Loucy (cell line): ENCODE measurements at regions not wholly inside any gene's neighbourhood (a gene's known extent, or its start where the extent isn't known, plus 50 kb on each side); places are given as distances from the start of the nearest gene placed in this dataset.

Experiments used
- H2AFZ ChIP-seq: fragments of 200-600 bp; sonication (generic); 2 replicates; pipeline ENCODE4 v1.6.0; 2016; ENCODE audit warnings: antibody characterized with exemption, mild to moderate bottlenecking, low read length, moderate library complexity
- H3F3A ChIP-seq: fragments of 200-600 bp; 2 replicates; pipeline ENCODE4 v1.6.0; 2016; ENCODE audit warnings: antibody characterized with exemption, low read depth, mild to moderate bottlenecking
- H3K27me3 ChIP-seq: fragments of 200-600 bp; sonication (generic); 2 replicates; pipeline ENCODE4 v1.6.1; 2014; ENCODE audit warnings: low read length, mild to moderate bottlenecking; ENCODE audit not compliant: insufficient read depth, poor library complexity, severe bottlenecking
- H3K36me3 ChIP-seq: fragments of 200-600 bp; sonication (generic); 2 replicates; pipeline ENCODE4 v1.6.1; 2016; ENCODE audit warnings: low read length; ENCODE audit not compliant: insufficient read depth
- H3K4me1 ChIP-seq: fragments of 200-600 bp; sonication (generic); 2 replicates; pipeline ENCODE4 v1.5.1; 2014; ENCODE audit warnings: low read length, mild to moderate bottlenecking; ENCODE audit not compliant: insufficient read depth, poor library complexity, severe bottlenecking
- H3K4me2 ChIP-seq: fragments of 200-600 bp; sonication (generic); 2 replicates; pipeline ENCODE4 v1.6.0; 2014; ENCODE audit warnings: antibody characterized with exemption, low read length, low read depth, mild to moderate bottlenecking; ENCODE audit not compliant: poor library complexity, severe bottlenecking
- H3K4me3 ChIP-seq: fragments of 200-600 bp; sonication (generic); 2 replicates; pipeline ENCODE4 v1.5.1; 2014; ENCODE audit warnings: low read length, mild to moderate bottlenecking, mixed read lengths; ENCODE audit not compliant: poor library complexity, severe bottlenecking
- H3K79me2 ChIP-seq: fragments of 200-600 bp; sonication (generic); 2 replicates; pipeline ENCODE4 v1.6.1; 2014; ENCODE audit warnings: low read length; ENCODE audit not compliant: insufficient read depth
- H3K9ac ChIP-seq: fragments of 200-600 bp; sonication (generic); 2 replicates; pipeline ENCODE4 v1.6.0; 2014; ENCODE audit warnings: mild to moderate bottlenecking, low read depth, low read length, moderate library complexity; ENCODE audit not compliant: poor library complexity, severe bottlenecking
- H3K9me2 ChIP-seq: fragments of 200-600 bp; sonication (generic); replicated peaks from 2 replicates; pipeline ENCODE4 v1.6.1; 2016; ENCODE audit warnings: low read depth, low read length, mixed read lengths
- H3K9me3 ChIP-seq: fragments of 200-600 bp; sonication (generic); 2 replicates; pipeline ENCODE4 v1.6.1; 2014; ENCODE audit warnings: mild to moderate bottlenecking, antibody characterized with exemption, low read length, low read depth; ENCODE audit not compliant: insufficient read depth
- H4K20me1 ChIP-seq: fragments of 200-600 bp; sonication (generic); 2 replicates; pipeline ENCODE4 v1.6.0; 2014; ENCODE audit warnings: antibody characterized with exemption, low read length, mild to moderate bottlenecking; ENCODE audit not compliant: insufficient read depth, poor library complexity, severe bottlenecking
- CTCF ChIP-seq: fragments of 200-600 bp; sonication (generic); conservative IDR thresholded peaks from 2 replicates; pipeline ENCODE4 v1.5.1; 2014; ENCODE audit warnings: mild to moderate bottlenecking, antibody characterized with exemption, low read length
- EZH2phosphoT487 ChIP-seq: fragments of 200-600 bp; IDR thresholded peaks from 2 replicates; pipeline ENCODE4 v1.6.1; 2018; ENCODE audit warnings: antibody characterized with exemption, mild to moderate bottlenecking, moderate library complexity, borderline replicate concordance

DNA sequence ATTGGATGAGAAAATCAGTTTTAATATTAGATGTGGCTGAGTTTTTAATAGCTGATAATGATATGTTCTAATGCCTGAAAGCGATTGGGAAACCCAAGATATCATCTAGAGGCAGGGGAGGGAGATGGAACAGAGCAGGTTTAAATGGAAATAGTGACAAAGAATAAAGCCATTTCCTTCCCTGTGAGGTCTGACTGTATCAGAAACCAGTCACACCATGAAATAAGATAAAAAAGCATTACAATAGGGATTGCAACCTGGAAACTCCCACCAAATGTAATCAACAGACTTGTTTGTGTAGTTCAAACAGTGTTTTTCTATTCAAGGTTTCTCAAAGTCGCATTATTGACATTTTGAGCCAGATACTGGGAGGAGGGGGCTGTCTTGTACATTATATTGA is 110.1 kb upstream of the SMIM23 start:
- H4K20me1 ChIP-seq, result no peaks in the 10 kb centered on the region
- no peaks in the 10 kb centered on the region for H3K36me3 ChIP-seq
- H3K4me3 ChIP-seq, result no peak overlapping the region
- no peak overlapping the region for H2AFZ ChIP-seq
- no peaks in the 10 kb centered on the region for H3K27me3 ChIP-seq
- H3K4me1 ChIP-seq, result no peaks in the 10 kb centered on the region
- no peaks in the 10 kb centered on the region for H3K9me2 ChIP-seq
- H3F3A ChIP-seq, result no peaks in the 10 kb centered on the region
- H3K9me3 ChIP-seq, result no peaks in the 10 kb centered on the region
- H3K79me2 ChIP-seq, result no peaks in the 10 kb centered on the region
- H3K9ac ChIP-seq, result no peak overlapping the region
- H3K4me2 ChIP-seq, result no peak overlapping the region
- TF ChIP-seq CTCF, result no peak
- no peak for TF ChIP-seq EZH2phosphoT487

- H3K79me2 ChIP-seq, result no peaks in the 10 kb centered on the region
- H3K9ac ChIP-seq, result no peak overlapping the region
- no peak overlapping the region for H2AFZ ChIP-seq
- H3K36me3 ChIP-seq, result no peaks in the 10 kb centered on the region
- no peaks in the 10 kb centered on the region for H3K9me2 ChIP-seq
- no peaks in the 10 kb centered on the region for H3K27me3 ChIP-seq
- TF ChIP-seq EZH2phosphoT487 (no peak), CTCF (no peak)
- H3K4me1 ChIP-seq, result no peaks in the 10 kb centered on the region
- no peaks in the 10 kb centered on the region for H4K20me1 ChIP-seq
- no peak overlapping the region for H3K4me2 ChIP-seq
- H3K9me3 ChIP-seq, result no peaks in the 10 kb centered on the region
- no peaks in the 10 kb centered on the region for H3F3A ChIP-seq
- H3K4me3 ChIP-seq, result no peak overlapping the region
Measured at GRCh38 chr5:171676286-171676944, 109.2 kb upstream of the SMIM23 start.

GRCh38 chr5:171678646-171679045 is 107.0 kb upstream of the SMIM23 start:
- Histone ChIP-seq H3K4me1 (peaks cover 5% of the 10 kb centered on the region), H3K9me3 (no peaks in the 10 kb centered on the region), H3K79me2 (no peaks in the 10 kb centered on the region), H3F3A (no peaks in the 10 kb centered on the region), H3K9me2 (no peaks in the 10 kb centered on the region), H3K9ac (no peak overlapping the region), H3K4me3 (no peak overlapping the region), H2AFZ (no peak overlapping the region), H3K36me3 (no peaks in the 10 kb centered on the region), H3K4me2 (no peak overlapping the region), H4K20me1 (no peaks in the 10 kb centered on the region), H3K27me3 (no peaks in the 10 kb centered on the region)
- TF ChIP-seq EZH2phosphoT487 (no peak), CTCF (no peak)
